ENCODE measurements at regions not wholly inside any gene's neighbourhood (a gene's known extent, or its start where the extent isn't known, plus 50 kb on each side); places are given as distances from the start of the nearest gene placed in this dataset.

- TF ChIP-seq POLR2AphosphoS5 (IDR thresholded peaks at IDR 0.05; ENCODE audit: low read depth, low read length) (no peak), SIN3A (IDR thresholded peaks at IDR 0.05; ENCODE audit: borderline replicate concordance, insufficient read depth, low read length) (no peak), FOXP2 (optimal IDR thresholded peaks at IDR 0.05; ENCODE audit: borderline replicate concordance, extremely low read depth, extremely low read length, insufficient read depth) (no peak)
- TF ChIP-seq, protein P1, sequence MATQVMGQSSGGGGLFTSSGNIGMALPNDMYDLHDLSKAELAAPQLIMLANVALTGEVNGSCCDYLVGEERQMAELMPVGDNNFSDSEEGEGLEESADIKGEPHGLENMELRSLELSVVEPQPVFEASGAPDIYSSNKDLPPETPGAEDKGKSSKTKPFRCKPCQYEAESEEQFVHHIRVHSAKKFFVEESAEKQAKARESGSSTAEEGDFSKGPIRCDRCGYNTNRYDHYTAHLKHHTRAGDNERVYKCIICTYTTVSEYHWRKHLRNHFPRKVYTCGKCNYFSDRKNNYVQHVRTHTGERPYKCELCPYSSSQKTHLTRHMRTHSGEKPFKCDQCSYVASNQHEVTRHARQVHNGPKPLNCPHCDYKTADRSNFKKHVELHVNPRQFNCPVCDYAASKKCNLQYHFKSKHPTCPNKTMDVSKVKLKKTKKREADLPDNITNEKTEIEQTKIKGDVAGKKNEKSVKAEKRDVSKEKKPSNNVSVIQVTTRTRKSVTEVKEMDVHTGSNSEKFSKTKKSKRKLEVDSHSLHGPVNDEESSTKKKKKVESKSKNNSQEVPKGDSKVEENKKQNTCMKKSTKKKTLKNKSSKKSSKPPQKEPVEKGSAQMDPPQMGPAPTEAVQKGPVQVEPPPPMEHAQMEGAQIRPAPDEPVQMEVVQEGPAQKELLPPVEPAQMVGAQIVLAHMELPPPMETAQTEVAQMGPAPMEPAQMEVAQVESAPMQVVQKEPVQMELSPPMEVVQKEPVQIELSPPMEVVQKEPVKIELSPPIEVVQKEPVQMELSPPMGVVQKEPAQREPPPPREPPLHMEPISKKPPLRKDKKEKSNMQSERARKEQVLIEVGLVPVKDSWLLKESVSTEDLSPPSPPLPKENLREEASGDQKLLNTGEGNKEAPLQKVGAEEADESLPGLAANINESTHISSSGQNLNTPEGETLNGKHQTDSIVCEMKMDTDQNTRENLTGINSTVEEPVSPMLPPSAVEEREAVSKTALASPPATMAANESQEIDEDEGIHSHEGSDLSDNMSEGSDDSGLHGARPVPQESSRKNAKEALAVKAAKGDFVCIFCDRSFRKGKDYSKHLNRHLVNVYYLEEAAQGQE (IDR thresholded peaks at IDR 0.05; ENCODE audit: insufficient read depth in 1 of 2, low read depth in 2 of 2, low read length in 2 of 2), result no peak
Measured at GRCh38 chr10:56895306-56895705, 534.2 kb upstream of the ZWINT start.

All from PFSK-1 (cell line).